T-helper 1 cell treated with Interleukin-12 subunit alpha and Interleukin-12 subunit beta and Interleukin-4 antibody, amounts not matched to agents 30 ng/mL and 1 ng/mL, for 36 hours (primary cell): ENCODE measurements at regions not wholly inside any gene's neighbourhood (a gene's known extent, or its start where the extent isn't known, plus 50 kb on each side); places are given as distances from the start of the nearest gene placed in this dataset.

Experiments
- intact Hi-C: fragments of 100-400 bp; cut with micrococcal nuclease; formaldehyde crosslinking; loops from one replicate; pipeline ENCODE4 v1.15.1; 2024

DNA sequence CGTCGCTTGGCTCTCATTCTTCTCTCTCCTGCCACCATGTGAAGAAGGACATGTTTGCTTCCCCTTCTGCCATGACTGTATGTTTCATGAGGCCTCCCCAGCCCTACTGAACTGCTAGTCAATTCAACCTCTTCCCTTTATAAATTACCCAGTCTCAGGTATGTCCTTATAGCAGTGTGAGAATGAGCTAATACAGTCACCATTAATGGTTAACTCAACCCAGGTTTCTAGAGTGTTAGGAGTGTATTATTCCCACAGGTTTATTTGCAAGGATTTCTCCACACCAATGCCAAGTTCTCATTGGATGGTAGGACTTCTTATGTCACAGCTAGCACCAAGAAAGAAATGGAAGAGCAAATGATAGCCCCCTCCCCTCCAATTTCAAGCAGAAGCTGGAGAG is 71.9 kb downstream of the DYNAP start:
- intact Hi-C loops = no loop called here

- intact Hi-C loops = loop anchor here (2.0 to 10.0 kb wide), 4 partner anchors 313 to 762 kb away; partner anchors contain the start of gene MBD2
Measured at GRCh38 chr18:54669701-54670100, 78.7 kb downstream of the DYNAP start.

DNA sequence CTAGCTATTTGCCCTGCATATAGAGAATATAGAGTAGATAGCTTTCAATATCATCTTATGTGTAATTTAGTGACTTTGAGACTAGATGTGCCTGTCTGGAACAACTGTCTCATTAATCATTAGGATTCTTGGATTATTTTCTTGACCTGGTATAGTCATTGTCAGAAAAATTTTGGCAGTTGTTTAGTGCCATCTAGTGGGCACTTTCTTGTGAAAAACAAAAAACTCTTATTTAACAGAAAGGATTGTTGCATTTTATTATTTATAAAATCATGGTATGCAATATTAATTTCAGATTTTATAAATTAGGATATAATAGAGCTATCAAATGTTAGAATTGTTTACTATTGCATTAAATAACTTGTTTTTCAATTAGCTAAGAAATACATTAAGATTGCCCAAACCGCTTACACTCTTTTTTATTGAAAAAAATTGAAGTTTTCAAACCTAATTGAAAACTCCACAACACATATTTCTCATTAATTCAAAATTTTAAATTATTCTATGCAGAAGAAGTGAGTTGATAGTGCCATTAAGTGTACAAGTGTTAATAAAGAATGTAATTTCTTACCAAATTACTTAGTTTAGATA is 80.3 kb downstream of the DYNAP start:
- intact Hi-C loops = loop anchor here (1.0 to 10.0 kb wide), 7 partner anchors 112 to 764 kb away; partner anchors contain the start of gene MBD2

GRCh38 chr18:54672109-54672508 is 81.1 kb downstream of the DYNAP start:
- intact Hi-C loops = loop anchor here (5.0 to 10.0 kb wide), 3 partner anchors 447 to 765 kb away; partner anchors contain the start of gene MBD2

GRCh38 chr18:54672846-54673475 is 81.9 kb downstream of the DYNAP start:
- intact Hi-C loops = loop anchor here (5.0 to 10.0 kb wide), 3 partner anchors 448 to 766 kb away; partner anchors contain the start of gene MBD2

DNA sequence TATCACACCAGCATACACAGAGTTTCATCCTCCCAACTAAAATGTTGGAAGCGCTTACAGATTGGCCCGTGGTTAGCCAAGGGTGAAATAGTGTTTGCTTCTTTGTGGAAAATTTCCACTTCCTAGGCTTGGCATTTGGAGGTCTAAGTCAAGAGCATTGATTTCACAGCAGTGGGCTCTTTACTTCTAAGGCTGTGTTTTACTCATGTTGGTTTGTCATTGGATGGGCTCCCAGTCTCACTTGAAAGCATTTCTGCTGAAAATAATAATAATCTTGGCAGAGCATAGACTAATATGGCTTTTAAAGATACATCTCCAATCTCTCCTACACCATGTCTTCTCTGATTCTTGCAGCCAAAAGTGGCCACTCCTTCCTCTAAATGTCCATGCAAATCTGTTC is 82.9 kb downstream of the DYNAP start:
- intact Hi-C loops = loop anchor here (5.0 to 10.0 kb wide), 3 partner anchors 449 to 767 kb away; partner anchors contain the start of gene MBD2

- intact Hi-C loops = loop anchor here (10.0 kb wide), 1 partner anchor 450 kb away; the partner anchor contains the start of gene MBD2
Measured at GRCh38 chr18:54675076-54675475, 84.0 kb downstream of the DYNAP start.

- intact Hi-C loops = loop anchor here (1.0 to 10.0 kb wide), 6 partner anchors 38 to 455 kb away; partner anchors contain the start of gene MBD2
Measured at GRCh38 chr18:54679318-54680149, 88.5 kb downstream of the DYNAP start.

- intact Hi-C loops = no loop called here
Measured at GRCh38 chr18:54684784-54685183, 93.7 kb downstream of the DYNAP start.

GRCh38 chr18:54689319-54689718 is 98.3 kb downstream of the DYNAP start:
- intact Hi-C loops = no loop called here

GRCh38 chr18:54690198-54690597 is 99.2 kb downstream of the DYNAP start:
- intact Hi-C loops = no loop called here

GRCh38 chr18:54692463-54692862 is 101.4 kb downstream of the DYNAP start:
- intact Hi-C loops = no loop called here

DNA sequence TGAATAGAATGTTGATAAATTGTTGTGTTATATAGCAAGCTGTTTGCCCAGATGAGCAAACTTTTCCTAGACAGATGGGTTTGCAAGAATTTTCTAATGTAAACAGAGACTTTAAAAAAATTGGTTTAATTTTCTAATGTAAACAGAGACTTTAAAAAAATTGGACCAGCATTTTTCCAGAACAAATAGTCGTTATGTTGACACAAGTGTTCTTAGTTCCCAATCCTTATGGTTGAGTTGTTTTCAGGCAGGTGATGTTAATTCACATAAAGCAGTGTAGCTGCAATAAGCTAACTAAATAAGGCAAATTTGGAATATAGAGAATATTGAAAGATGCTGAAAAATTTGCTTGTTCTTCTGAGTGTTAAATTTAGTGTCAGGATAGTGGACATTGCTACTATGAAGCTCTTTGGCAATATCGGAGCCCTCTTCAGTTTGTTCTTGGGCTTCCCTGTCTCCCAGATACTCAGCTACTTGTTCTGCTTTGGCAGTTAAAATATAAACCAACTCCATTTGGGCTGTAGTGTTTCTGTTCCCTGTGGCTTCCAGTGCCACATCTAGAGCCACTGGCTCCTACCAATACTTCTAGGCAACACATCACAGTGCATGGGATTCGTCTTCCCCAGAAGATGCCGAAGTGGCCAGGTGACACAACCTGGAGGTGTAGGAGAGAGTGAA is 105.7 kb downstream of the DYNAP start:
- intact Hi-C loops = loop anchor here (1.0 kb wide), 1 partner anchor 49 kb away; no protein-coding TSS in a partner anchor

DNA sequence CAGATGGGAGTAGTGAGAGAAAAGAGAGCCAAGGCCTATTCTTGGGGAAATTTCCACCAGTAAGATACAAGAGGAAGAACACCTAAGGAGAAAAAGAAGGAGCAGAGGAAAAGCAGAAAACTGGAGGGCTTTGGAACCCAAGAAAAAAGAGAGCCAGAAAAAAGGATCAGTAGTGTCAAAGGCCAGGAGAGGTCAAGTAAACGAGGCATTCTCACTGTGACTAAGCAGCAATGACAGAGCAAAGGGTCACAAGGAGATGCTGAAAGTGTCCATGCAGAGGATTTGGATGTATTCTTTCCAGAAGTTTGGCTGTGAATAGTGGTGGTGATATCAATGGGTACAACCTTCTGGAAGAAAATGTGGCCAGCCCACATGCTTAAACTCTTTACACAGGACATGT is 109.5 kb downstream of the DYNAP start:
- intact Hi-C loops = no loop called here

GRCh38 chr18:54702686-54703085 is 111.6 kb downstream of the DYNAP start:
- intact Hi-C loops = no loop called here

GRCh38 chr18:54710074-54710899 is 118.0 kb upstream of the RAB27B start:
- intact Hi-C loops = loop anchor here (5.0 to 10.0 kb wide), 2 partner anchors 448 to 565 kb away; no protein-coding TSS in a partner anchor

GRCh38 chr18:54710900-54711281 is 117.4 kb upstream of the RAB27B start:
- intact Hi-C loops = loop anchor here (5.0 to 10.0 kb wide), 2 partner anchors 449 to 566 kb away; no protein-coding TSS in a partner anchor

- intact Hi-C loops = loop anchor here (2.0 to 10.0 kb wide), 4 partner anchors 234 to 568 kb away; partner anchors contain the start of genes C18orf54 and STARD6
Measured at GRCh38 chr18:54712306-54712705, 116.0 kb upstream of the RAB27B start.

DNA sequence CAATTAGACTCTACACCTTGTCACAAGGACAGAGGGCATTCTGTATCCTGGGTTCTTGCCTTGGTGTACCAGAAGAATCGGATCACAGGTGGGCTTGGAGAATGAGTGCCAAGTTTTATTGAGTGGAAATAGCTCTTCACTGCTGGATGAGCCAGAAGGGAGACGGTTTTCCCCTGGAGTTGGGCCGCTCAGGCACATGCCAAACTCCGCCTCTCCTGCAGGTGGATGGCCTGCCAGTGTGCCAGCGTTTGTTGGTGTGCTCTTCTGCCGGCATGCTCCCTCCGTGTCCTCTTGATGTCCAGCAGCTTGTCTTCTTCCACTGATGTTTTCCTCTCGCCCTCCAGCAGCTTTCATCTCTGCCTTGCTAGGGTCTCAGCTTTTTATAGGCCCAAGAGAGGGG is 115.5 kb upstream of the RAB27B start:
- intact Hi-C loops = loop anchor here (1.0 to 10.0 kb wide), 5 partner anchors 101 to 568 kb away; partner anchors contain the start of genes C18orf54 and STARD6

DNA sequence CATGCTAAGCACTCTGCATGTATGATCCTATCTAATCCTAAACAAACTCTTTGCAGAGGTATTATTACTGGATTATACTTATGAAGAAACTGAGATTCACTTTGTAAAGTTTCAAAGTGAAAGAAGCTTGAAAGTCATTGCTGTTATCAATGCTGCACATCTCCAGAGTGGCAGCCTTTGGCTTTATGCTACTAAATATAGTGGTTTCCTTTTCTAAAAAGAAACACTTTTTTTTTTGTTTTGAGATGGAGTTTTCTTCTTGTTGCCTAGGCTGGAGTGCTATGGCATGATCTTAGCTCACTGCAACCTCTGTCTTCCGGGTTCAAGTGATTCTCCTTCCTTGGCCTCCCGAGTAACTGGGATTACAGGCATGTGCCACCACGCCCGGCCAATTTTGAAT is 114.9 kb upstream of the RAB27B start:
- intact Hi-C loops = loop anchor here (1.0 to 10.0 kb wide), 5 partner anchors 100 to 569 kb away; partner anchors contain the start of genes C18orf54 and STARD6
